ENCODE measurements at regions not wholly inside any gene's neighbourhood (a gene's known extent, or its start where the extent isn't known, plus 50 kb on each side); places are given as distances from the start of the nearest gene placed in this dataset.

DNA sequence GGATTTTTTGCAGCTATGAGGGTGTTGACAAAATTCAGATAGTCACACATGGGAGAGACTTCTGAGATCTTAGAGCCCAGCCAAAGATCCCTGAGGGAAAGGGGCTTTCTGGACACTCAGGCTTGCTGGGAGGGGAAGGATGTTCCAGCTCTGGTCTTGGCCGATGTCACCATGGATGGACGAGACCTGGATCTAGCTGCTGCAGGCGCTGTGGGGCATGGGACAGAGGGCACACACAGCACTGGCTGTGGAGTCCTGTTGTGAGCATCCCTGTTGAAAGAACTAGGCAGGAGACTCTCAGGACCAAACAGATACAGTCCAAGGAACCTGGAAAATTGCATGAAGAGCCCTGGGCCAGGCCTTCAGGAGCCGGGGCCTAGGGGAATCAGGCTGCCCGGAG is 80.1 kb upstream of the SDK2 start:
- H3K9me3 ChIP-seq: no peaks in the 10 kb centered on the region
- WGBS, 2 donors (ENCODE audit: low coverage in 1 of 2): no CpG with 5 or more reads among the region's 5 CpGs

DNA sequence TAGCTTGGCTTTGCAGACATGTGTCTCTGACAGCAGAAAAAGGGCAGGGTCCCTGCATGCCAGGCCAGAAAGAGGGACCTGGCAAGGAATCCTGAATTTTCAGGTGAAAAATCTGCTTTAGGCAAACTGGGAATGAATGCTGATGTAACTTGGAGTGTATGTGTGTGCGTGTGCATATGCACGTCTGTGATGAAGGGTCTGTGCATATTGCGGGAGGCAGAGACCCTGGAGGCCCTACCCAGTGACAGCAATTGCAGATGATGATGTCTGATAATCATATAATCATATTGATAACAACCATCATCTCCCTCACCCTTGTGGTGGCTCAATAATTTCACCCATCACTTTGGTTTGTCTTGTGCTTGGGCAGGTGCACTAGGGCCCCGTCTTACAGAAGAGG is 80.7 kb upstream of the SDK2 start:
- no peaks in the 10 kb centered on the region for H3K36me3 ChIP-seq
- H3K27me3 ChIP-seq: peaks cover 14% of the 10 kb centered on the region
- ATAC-seq: no peak
- no peak for TF ChIP-seq POLR2AphosphoS5 (IDR thresholded peaks at IDR 0.05)
- TF ChIP-seq, protein P1, sequence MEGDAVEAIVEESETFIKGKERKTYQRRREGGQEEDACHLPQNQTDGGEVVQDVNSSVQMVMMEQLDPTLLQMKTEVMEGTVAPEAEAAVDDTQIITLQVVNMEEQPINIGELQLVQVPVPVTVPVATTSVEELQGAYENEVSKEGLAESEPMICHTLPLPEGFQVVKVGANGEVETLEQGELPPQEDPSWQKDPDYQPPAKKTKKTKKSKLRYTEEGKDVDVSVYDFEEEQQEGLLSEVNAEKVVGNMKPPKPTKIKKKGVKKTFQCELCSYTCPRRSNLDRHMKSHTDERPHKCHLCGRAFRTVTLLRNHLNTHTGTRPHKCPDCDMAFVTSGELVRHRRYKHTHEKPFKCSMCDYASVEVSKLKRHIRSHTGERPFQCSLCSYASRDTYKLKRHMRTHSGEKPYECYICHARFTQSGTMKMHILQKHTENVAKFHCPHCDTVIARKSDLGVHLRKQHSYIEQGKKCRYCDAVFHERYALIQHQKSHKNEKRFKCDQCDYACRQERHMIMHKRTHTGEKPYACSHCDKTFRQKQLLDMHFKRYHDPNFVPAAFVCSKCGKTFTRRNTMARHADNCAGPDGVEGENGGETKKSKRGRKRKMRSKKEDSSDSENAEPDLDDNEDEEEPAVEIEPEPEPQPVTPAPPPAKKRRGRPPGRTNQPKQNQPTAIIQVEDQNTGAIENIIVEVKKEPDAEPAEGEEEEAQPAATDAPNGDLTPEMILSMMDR (IDR thresholded peaks at IDR 0.05): no peak
- TF ChIP-seq EP300 (IDR thresholded peaks at IDR 0.05): no peak
- no peak for TF ChIP-seq POLR2A (IDR thresholded peaks at IDR 0.05)
- H3K4me3 ChIP-seq: no peak overlapping the region
- 88% methylated on average over 3 to 4 of the region's 4 CpGs for WGBS, 2 donors (ENCODE audit: low coverage in 1 of 2)
- H3K27ac ChIP-seq: no peak overlapping the region
- H3K4me1 ChIP-seq: peaks cover 0 to 2% (median 0%) of the 10 kb centered on the region in 3 donors
- H3K9me3 ChIP-seq: peaks cover 0 to 5% (median 0%) of the 10 kb centered on the region in 3 donors

More for the DNA sequence above, 80.1 kb upstream of the SDK2 start:
- TF ChIP-seq POLR2AphosphoS5 (IDR thresholded peaks at IDR 0.05) (no peak), EP300 (IDR thresholded peaks at IDR 0.05) (no peak), POLR2A (IDR thresholded peaks at IDR 0.05) (no peak)
- TF ChIP-seq, protein P1 (IDR thresholded peaks at IDR 0.05): no peak
- Histone ChIP-seq H3K36me3 (no peaks in the 10 kb centered on the region), H3K27ac (no peak overlapping the region), H3K4me1 (peaks cover 0 to 8% (median 0%) of the 10 kb centered on the region in 3 donors), H3K4me3 (no peak overlapping the region), H3K27me3 (peaks cover 20% of the 10 kb centered on the region)
- no peak for ATAC-seq

DNA sequence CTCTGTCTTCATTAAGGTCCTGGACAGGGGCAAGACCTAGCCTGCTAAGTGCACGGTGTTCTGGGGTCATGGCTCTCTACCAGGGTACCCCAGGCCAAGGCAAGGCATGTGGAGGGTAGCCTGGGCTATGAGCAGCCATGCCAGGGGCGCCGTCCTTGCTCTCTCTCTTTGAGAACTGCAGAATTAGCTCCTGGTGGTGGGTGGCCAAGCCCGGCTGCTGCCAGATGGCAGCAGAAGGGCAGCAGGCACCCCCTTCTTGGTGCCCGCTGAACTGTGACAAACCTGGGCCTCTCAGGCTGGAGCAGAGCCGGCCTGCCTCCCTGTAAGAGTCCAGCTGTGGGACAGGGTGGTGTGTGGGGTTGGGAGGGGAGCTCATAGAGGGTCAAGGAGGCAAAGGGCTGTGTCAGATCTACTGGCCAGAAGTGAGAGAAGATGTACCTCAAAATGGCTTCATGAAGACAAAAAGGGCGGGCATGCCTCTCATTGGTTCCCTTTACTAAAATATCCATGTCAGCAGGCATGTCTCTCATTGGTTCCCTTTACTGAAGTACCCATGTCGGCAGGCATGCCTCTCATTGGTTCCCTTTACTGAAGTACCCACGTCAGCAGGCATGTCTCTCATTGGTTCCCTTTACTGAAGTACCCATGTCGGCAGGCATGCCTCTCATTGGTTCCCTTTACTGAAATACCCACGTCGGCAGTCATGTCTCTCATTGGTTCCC is 81.7 kb upstream of the SDK2 start:
- Histone ChIP-seq H3K27ac (no peak overlapping the region), H3K36me3 (no peaks in the 10 kb centered on the region), H3K4me1 (no peaks in the 10 kb centered on the region), H3K9me3 (peaks cover 0 to 14% (median 0%) of the 10 kb centered on the region in 3 donors), H3K4me3 (no peak overlapping the region), H3K27me3 (peaks cover 12% of the 10 kb centered on the region)
- 76 to 85% methylated on average over 5 to 6 of the region's 12 CpGs for WGBS, 2 donors (ENCODE audit: low coverage in 1 of 2)
- TF ChIP-seq EP300 (IDR thresholded peaks at IDR 0.05) (no peak), POLR2A (IDR thresholded peaks at IDR 0.05) (no peak)
- TF ChIP-seq, protein P1 (IDR thresholded peaks at IDR 0.05): no peak
- ATAC-seq: no peak

DNA sequence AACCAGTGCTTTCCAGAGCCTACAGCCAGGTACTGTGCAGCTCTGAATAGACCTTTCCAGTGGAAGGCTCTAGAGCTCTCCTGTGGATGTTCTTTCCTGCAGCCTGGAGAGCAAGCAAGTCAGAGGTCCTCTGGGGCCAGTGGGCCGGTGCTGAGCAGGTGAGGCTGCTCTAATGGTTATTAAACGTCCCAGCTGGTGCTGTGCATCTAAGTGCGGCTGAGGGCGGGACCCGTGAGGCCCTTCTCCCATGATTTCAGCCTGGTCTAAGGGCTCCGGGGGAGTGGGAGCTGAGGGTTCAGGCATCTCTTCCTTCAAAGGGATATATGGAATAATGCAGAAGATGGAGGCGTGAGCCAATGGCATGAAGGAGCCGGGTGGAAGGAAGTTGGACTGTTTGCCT is 83.7 kb upstream of the SDK2 start:
- Histone ChIP-seq H3K27me3 (peaks cover 8% of the 10 kb centered on the region), H3K36me3 (no peaks in the 10 kb centered on the region), H3K9me3 (peaks cover 0 to 27% (median 0%) of the 10 kb centered on the region in 3 donors), H3K4me3 (no peak overlapping the region), H3K4me1 (no peaks in the 10 kb centered on the region), H3K27ac (no peak overlapping the region)
- WGBS, 2 donors (ENCODE audit: low coverage in 1 of 2): 43 to 60% methylated on average over 1 to 3 of the region's 8 CpGs
- ATAC-seq: no peak
- TF ChIP-seq POLR2A (IDR thresholded peaks at IDR 0.05): no peak

DNA sequence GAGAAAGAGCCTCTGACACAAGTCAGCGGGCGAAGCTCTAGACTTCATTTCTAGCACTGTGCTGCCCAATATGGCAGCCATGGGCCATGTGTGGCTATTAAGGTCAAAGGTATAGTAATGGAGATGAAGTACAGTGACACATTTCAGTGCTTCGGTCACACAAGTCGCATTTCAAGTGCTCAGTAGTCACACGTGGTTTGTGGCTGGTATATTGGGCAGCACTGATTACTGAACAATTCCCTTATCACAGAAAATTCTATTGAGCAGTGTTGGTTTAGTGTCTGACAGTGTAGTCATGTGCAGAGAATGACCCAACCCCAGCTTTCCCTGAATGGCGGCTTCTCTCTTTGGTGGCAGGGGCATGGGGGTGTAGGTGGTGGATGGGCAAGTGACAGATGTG is 84.9 kb upstream of the SDK2 start:
- H3K27ac ChIP-seq: no peak overlapping the region
- peaks cover 18% of the 10 kb centered on the region for H3K27me3 ChIP-seq
- WGBS, 2 donors (ENCODE audit: low coverage in 1 of 2): 33 to 93% methylated on average over 1 to 3 of the region's 6 CpGs
- no peak for ATAC-seq
- H3K4me3 ChIP-seq: no peak overlapping the region
- no peak for TF ChIP-seq POLR2AphosphoS5 (IDR thresholded peaks at IDR 0.05)
- TF ChIP-seq POLR2A (IDR thresholded peaks at IDR 0.05): no peak
- TF ChIP-seq, protein P1 (IDR thresholded peaks at IDR 0.05): no peak
- TF ChIP-seq EP300 (IDR thresholded peaks at IDR 0.05): no peak
- no peaks in the 10 kb centered on the region for H3K36me3 ChIP-seq
- no peaks in the 10 kb centered on the region for H3K4me1 ChIP-seq
- H3K9me3 ChIP-seq: peaks cover 0 to 27% (median 0%) of the 10 kb centered on the region in 3 donors
